ENCODE measurements at regions not wholly inside any gene's neighbourhood (a gene's known extent, or its start where the extent isn't known, plus 50 kb on each side); places are given as distances from the start of the nearest gene placed in this dataset.
"Not testable (repeated sequence)": the region's sequence is repeated elsewhere in the genome, so short reads cannot be mapped to it uniquely, and the experiment has no call there.

GRCh38 chr4:118575726-118576125, 109.5 kb upstream of the METTL14 start:
- not testable (repeated sequence) for DNase-seq (ENCODE audit: extremely low read depth in 1 of 11, low read depth in 9 of 11, low spot score in 4 of 11)

DNA sequence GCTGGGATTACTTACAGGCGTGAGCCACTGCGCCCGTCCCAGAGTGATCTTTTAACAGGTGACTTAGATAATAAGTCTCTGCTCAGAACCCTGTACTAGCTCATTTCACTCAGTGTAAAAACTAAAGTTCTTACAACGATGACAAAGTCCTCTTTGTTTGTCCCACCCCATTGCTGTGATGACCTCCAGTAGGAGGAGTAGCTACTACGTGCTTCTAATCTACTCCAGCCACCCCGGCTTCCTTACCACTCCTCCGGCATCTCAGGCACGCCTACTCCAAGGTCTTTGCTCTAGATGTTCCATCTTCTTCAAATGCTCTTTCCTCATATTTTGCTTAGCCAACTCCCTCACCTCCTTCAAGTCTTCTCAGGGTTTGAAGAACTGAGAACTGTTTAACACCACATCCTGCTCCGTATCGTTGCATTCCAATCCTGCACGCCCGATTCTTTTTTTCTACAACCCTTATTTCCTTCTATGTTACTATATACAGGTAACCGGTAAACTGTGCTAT, 108.4 kb upstream of the METTL14 start:
- DNase-seq (ENCODE audit: extremely low read depth in 1 of 11, low read depth in 9 of 11, low spot score in 4 of 11): not testable (repeated sequence)

DNA sequence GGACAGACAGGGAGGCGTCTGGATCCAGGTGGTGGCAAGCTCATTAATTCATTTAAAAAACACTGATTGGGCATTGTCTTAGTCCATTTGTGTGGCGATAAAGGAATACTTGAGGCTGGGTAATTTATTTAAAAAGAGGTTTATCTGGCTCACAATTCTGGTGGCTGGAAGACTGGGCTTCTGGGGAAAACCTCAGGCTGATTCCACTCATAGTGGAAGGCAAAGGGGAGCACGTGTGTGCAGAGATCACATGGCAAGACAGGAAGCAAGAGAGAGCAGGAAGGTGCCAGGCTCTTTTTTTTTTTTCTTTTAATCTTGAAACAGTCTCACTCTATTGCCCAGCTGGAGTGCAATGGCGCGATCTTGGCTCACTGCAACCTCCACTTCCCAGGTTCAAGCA, 100.2 kb upstream of the METTL14 start:
- DNase-seq (ENCODE audit: extremely low read depth in 1 of 11, low read depth in 9 of 11, low spot score in 4 of 11): no peak

DNA sequence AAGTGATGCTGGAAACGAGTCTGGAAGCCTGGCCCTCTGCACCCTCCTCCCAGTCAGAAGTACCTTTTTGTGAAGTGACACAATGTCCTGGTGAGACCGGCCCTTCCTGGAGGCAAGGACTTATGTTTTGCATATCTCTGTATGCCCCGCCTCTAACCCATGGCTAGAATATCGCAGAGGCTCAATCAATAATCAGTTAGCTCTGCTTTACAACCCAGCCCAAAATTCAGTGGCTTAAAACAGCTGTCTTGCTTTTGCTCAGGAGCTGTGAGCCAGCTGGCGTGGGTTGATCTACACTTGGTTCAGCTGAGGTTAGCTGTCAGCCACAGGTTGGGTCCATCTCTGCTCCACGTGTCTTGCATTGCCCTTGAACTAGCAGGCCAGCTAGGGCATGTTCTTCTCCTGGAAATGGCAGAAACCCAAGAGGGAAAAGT, 98.8 kb upstream of the METTL14 start:
- DNase-seq (ENCODE audit: extremely low read depth in 1 of 11, low read depth in 9 of 11, low spot score in 4 of 11): no peak

DNA sequence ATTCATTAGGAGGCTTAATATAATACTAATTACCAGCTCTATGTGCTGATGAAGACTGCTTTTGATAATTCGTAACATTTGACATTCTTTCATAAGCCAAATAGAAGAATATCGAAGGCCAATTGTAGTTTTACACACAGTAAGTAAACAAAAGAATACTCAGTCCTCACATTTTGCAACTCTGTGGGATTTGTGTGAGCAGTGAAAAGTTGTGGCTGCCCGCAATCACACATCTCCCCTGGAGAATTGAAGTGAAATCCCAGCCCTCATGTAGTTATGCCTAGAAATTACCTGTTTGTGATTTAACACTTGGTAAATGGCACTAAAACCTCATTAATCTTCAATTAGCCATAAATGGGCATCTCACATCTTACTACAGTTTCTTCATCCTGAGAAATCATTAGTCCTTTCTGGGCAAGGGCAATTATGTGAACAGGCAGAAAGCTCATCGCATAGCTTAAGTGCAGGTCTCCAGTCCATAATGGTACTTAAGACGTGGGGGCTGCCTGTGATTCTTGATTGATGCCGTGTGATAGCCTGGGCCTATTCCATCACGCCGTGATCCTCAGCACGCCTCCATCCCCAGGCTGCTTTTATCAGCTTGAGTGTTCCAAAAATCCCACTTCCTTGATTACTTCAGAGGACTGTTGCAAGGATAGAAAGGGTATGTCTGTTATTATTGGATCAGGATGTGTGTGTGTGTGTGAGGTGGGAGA, 97.9 kb upstream of the METTL14 start:
- DNase-seq (ENCODE audit: extremely low read depth in 1 of 11, low read depth in 9 of 11, low spot score in 4 of 11): no peak

- DNase-seq (ENCODE audit: extremely low read depth in 1 of 11, low read depth in 9 of 11, low spot score in 4 of 11): no peak
These were observed 97.2 kb upstream of the METTL14 start for GRCh38 chr4:118587946-118588345.

GRCh38 chr4:118589471-118590055, 95.6 kb upstream of the METTL14 start:
- no peak for DNase-seq (ENCODE audit: extremely low read depth in 1 of 11, low read depth in 9 of 11, low spot score in 4 of 11)

DNA sequence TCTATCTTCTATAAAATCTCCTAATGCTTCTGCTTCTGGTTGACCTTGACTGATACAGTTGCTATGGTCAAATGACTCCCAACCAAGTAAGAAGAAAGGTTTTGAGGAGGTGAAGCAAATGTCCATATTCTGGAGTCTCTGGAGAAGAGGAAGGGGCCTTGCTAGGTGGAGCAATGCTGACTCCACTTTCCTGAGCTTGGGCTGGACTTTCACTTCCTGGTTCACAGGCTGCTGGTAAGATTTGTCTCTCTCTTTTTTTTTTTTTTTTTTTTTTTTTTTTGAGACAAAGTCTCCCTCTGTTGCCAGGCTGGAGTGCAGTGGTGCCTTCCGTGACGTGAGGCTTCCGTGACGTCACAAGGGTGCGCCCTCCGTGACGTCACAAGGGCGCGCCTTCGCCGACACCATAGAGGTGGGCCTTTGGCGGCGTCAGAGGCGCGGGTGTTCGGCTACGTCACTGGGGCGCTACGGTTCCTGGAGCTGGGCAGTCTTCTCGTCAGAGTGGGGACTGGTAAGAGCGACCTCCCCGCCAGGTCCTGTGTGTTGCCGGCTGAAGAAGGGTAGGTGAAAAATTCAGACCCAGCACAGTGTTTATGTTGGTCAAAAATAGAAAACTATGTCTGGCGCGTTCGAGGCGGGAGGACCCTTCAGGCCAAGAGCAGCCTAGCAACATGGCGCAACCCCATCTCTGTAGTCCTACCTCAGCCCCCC, 93.7 kb upstream of the METTL14 start:
- peak; percentile 75 to 97 (median 90) for DNase-seq (ENCODE audit: extremely low read depth in 1 of 11, low read depth in 9 of 11, low spot score in 4 of 11)

DNA sequence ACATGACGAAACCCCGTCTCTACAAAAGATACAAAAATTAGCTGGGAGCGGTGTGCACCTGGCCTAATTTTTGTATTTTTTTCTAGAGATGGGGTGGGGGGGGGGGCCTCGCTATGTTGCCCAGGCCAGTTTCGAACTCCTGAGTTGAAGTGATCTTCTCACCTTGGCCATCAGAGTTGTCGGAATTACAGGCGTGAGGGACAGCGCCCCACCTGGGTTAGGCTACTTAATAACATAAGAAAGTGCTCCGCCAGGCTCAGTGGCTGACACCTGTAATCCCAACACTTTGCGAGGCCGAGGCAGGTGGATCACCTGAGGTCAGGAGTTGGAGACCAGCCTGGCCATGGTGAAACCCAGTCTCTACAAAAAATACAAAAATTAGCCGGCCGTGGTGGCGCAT, 92.9 kb upstream of the METTL14 start:
- DNase-seq (ENCODE audit: extremely low read depth in 1 of 11, low read depth in 9 of 11, low spot score in 4 of 11): not testable (repeated sequence)

DNA sequence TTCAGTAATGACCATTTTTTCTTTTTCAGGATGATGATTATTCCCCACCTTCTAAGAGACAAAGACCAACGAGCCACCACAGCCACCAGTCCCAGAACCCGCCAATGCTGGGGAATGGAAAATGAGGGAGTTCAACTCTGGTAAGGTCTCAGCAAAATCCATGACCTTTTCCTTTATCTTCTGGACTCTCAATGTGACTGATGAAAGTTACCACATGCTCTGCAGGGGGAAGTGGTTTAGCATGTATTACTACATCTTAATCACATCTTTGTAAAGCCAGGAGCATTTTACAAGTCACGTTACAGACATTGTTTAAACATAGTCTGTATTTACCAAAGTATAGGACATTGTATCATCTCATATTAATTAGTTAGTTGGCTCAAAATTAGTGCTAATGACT, 89.3 kb upstream of the METTL14 start:
- not testable (repeated sequence) for DNase-seq (ENCODE audit: extremely low read depth in 1 of 11, low read depth in 9 of 11, low spot score in 4 of 11)

GRCh38 chr4:118625097-118625496, 60.1 kb upstream of the METTL14 start:
- not testable (repeated sequence) for DNase-seq (ENCODE audit: extremely low read depth in 1 of 11, low read depth in 9 of 11, low spot score in 4 of 11)

- DNase-seq (ENCODE audit: extremely low read depth in 1 of 11, low read depth in 9 of 11, low spot score in 4 of 11): not testable (repeated sequence)
These were observed 55.5 kb upstream of the METTL14 start for GRCh38 chr4:118629697-118630096.

- DNase-seq (ENCODE audit: extremely low read depth in 1 of 11, low read depth in 9 of 11, low spot score in 4 of 11): not testable (repeated sequence)
These were observed 54.3 kb upstream of the METTL14 start for GRCh38 chr4:118630897-118631296.

DNA sequence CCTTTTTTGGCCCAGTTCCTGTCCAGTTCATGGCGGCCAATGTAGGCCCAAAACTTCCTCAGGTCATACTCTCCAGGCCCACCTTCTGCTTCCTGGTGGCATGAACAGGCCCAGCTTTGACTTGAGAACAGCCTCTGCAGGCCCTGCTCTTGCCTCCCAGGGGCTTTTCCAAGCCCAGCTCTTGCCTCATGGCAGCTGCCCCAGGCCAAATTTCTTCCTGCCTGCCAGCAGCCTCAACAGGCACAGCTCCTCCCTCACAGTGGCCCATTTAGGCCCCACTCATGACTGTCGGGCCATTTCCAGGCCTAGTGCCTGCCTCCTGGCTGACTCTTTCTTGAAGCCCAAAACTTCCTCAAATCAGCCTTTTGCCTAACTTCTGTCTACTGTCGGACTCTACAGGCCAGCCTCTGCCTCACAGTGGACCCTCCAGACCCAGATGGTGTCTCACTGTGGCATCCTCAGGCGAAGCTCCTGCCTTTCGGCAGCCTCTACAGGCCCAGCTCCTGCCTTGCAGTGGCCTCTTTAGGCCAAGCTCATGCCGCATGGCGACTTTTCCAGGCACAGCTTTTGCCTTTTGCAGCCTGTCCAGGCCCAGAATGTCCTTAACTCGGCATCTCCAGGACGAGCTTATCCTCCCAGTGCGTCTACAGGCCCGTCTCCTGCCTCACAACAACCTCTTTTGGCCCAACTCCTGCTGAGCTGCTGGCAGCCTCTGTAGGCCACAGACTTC, 53.7 kb upstream of the METTL14 start:
- DNase-seq (ENCODE audit: extremely low read depth in 1 of 11, low read depth in 9 of 11, low spot score in 4 of 11): not testable (repeated sequence)

DNA sequence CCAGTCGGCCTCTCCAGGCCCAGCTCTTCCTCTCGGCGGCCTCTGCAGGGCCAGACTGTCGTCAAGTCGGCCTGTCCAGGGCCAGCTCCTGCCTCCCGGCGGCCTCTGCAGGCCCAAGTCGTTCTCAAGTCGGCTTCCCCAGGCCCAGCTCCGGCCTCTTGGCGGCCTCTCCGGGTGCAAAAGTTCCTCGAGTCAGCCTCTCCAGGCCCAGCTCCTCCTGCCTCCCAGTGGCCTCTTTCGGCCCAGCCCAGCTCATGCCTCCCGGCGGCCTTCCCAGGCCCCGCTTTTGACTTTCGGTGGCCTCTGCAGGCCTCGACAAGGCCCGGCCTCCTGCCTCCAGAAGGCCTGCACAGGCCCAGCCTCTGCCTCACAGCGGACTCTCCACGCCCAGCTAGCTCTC, 51.7 kb upstream of the METTL14 start:
- not testable (repeated sequence) for DNase-seq (ENCODE audit: extremely low read depth in 1 of 11, low read depth in 9 of 11, low spot score in 4 of 11)

DNA sequence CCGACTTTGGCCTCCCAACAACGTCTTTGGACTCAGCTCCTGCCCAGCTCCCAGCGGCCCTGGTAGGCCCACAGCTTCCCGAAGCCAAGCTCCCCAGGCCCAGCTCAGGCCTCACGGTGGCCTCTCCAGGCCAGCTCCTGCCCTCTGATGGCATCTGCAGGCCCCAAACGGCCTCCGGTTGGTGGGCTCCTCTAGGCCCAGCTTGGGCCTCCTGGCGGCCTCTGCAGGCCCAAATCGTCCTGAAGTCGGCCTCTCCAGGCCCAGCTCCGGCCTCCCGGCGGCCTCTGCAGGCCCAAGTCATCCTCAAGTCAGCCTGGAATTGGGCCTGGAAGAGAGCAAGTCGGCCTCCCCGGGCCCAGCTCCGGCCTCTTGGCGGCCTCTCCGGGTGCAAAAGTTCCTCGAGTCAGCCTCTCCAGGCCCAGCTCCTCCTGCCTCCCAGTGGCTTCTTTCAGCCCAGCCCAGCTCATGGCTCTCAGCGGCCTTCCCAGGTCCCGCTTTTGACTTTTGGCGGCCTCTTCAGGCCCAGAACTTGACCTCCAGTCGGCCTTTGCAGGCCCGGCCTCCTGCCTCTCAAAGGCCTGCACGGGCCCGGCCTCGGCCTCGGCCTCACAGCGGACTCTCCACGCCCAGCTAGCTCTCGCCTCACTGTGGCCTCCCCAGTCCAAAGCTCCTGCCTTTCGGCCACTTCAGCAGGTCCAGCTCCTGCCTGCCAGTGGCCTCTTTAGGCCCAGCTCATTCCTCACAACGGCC, 50.9 kb upstream of the METTL14 start:
- not testable (repeated sequence) for DNase-seq (ENCODE audit: extremely low read depth in 1 of 11, low read depth in 9 of 11, low spot score in 4 of 11)
